ENCODE measurements at regions not wholly inside any gene's neighbourhood (a gene's known extent, or its start where the extent isn't known, plus 50 kb on each side); places are given as distances from the start of the nearest gene placed in this dataset.

DNA sequence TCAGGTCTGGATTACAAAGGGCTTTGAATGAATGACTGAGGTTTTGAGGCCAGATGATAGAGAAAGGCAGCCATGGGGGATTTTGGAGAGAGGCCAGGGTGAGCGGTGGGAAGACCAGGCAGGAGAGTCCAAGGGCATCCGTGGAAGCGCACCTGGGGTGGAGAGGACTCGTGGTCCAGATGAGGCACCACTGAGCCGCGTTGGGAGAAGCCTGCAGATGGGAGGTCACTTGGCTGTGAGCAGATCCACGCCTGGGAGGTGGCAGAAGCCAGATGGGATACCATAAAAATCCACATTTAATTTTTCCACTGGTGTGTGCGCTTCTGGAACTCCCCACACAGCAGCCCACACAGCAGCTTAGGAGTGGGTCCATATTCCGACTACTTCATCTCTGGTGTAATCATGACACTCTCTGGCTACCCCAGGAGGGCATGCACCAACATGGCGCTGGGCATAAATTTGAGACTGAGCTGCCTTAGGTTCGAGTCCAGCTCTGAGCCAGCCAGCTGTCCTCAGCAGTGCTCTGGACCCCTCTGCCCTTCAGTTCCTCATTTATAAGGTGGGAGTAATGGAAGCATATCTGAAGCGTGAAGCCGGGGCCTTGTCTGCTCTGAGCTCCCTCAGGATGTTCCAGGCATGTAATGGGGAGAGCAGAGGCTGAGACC is 90.2 kb upstream of the FAM20C start:
- H3K9me3 ChIP-seq (ENCODE audit: control insufficient read depth in 1 of 2, insufficient read depth in 1 of 2, low read depth in 1 of 2, low read length in 2 of 2), result no peaks in the 10 kb centered on the region
- DNase-seq (ENCODE audit: low read depth, low spot score) (no peak), ATAC-seq (no peak)
- POLR2A ChIA-PET, result no interaction called here
- no peak overlapping the region for H3K4me3 ChIP-seq (replicated peaks in 1 of 2; ENCODE audit: low read depth in 1 of 2, low read length in 2 of 2)
- no peaks in the 10 kb centered on the region for H4K20me1 ChIP-seq (ENCODE audit: insufficient read depth)
- H3K4me2 ChIP-seq (ENCODE audit: low read length), result 0 out of 2 replicates have a peak overlapping the region, but pooled peaks have one; percentile 11
- no peaks in the 10 kb centered on the region for H3K79me2 ChIP-seq (ENCODE audit: insufficient read depth, low read length)
- H3K36me3 ChIP-seq (ENCODE audit: control insufficient read depth in 1 of 2, insufficient read depth in 2 of 2, low read length in 2 of 2), result no peaks in the 10 kb centered on the region
- RAD21 ChIA-PET (ENCODE audit: low non-redundant PET in 1 of 2, low total read pairs in 2 of 2, uncharacterized antibody in 2 of 2, unreplicated experiment in 2 of 2), result no interaction called here
- TF ChIP-seq POLR2AphosphoS5 (IDR thresholded peaks at IDR 0.05; ENCODE audit: low read depth, low read length), result no peak
- no peak for TF ChIP-seq SRF (IDR thresholded peaks at IDR 0.05; ENCODE audit: low read depth)
- no peak for TF ChIP-seq TCF7L2 (IDR thresholded peaks at IDR 0.05; ENCODE audit: borderline replicate concordance, extremely low read depth, insufficient read depth, insufficient read length)
- no peak for TF ChIP-seq RAD21 (IDR thresholded peaks at IDR 0.05; ENCODE audit: low read depth)
- TF ChIP-seq EGR1 (IDR thresholded peaks at IDR 0.05; ENCODE audit: low read depth), result no peak
- no peak for TF ChIP-seq CBX3 (IDR thresholded peaks at IDR 0.05; ENCODE audit: low read depth)
- no peak for TF ChIP-seq ELF1 (IDR thresholded peaks at IDR 0.05; ENCODE audit: borderline replicate concordance, low read depth)
- TF ChIP-seq, protein P1, sequence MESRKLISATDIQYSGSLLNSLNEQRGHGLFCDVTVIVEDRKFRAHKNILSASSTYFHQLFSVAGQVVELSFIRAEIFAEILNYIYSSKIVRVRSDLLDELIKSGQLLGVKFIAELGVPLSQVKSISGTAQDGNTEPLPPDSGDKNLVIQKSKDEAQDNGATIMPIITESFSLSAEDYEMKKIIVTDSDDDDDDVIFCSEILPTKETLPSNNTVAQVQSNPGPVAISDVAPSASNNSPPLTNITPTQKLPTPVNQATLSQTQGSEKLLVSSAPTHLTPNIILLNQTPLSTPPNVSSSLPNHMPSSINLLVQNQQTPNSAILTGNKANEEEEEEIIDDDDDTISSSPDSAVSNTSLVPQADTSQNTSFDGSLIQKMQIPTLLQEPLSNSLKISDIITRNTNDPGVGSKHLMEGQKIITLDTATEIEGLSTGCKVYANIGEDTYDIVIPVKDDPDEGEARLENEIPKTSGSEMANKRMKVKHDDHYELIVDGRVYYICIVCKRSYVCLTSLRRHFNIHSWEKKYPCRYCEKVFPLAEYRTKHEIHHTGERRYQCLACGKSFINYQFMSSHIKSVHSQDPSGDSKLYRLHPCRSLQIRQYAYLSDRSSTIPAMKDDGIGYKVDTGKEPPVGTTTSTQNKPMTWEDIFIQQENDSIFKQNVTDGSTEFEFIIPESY (IDR thresholded peaks at IDR 0.05; ENCODE audit: extremely low read depth, insufficient replicate concordance, low read length), result no peak
- TF ChIP-seq JUND (IDR thresholded peaks at IDR 0.05), result no peak
- TF ChIP-seq YY1 (IDR thresholded peaks at IDR 0.05; ENCODE audit: extremely low read depth, insufficient replicate concordance, low read depth, low read length), result no peak
- no peak overlapping the region for H2AFZ ChIP-seq (ENCODE audit: low read depth, low read length, poor library complexity, severe bottlenecking)
- peaks cover 0 to 9% of the 10 kb centered on the region in 2 experiments; a peak in 2 of 4 replicates for H3K4me1 ChIP-seq (ENCODE audit: control insufficient read depth in 1 of 2, insufficient read depth in 2 of 2, low read length in 2 of 2)
- H3K9ac ChIP-seq (ENCODE audit: low read length), result no peak overlapping the region
- intact Hi-C loops (cut with micrococcal nuclease), result no loop called here
- no peak overlapping the region for H3K27ac ChIP-seq (ENCODE audit: low read depth, low read length)
- no peaks in the 10 kb centered on the region for H3K9me2 ChIP-seq (ENCODE audit: insufficient read depth)
- CTCF ChIA-PET, result no interaction called here
- no TSS peak for BruUV-seq (replicated peaks)
- H3K27me3 ChIP-seq (ENCODE audit: insufficient read depth, low read length), result peaks cover 18% of the 10 kb centered on the region
